Suppressor macrophage treated with lipopolysaccharide for 1 hour (primary cell): ENCODE measurements at regions not wholly inside any gene's neighbourhood (a gene's known extent, or its start where the extent isn't known, plus 50 kb on each side); places are given as distances from the start of the nearest gene placed in this dataset.

Source experiments
- DNase-seq, 3 donors: peaks; one replicate each; pipeline ENCODE4 v3.0.0-alpha.2; 2020 to 2022

DNA sequence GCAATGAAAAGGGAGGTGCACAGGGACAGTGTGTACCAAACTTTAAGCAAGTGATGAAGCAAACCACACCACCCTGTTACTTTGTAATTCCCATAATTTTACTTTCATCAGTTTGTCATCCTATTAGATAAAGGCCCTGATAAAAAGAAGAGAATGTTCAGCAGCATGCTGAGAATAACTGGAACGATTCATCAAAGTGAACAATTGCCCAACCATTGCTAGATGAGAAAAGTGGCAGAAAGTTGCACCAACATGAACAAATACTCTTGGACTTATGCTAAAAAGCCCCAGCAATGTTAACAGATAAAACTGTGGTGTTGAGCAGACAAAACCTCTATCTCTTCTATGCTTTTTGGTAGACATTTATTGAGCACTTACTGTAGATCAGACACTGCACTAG lies 75.5 kb upstream of the PCGF5 start:
- DNase-seq, result no peak

- no peak for DNase-seq
These were observed 74.3 kb upstream of the PCGF5 start for GRCh38 chr10:91146146-91146545.

- no peak for DNase-seq
These were observed 70.9 kb upstream of the PCGF5 start for GRCh38 chr10:91149550-91149949.

GRCh38 chr10:91150631-91151030 lies 69.8 kb upstream of the PCGF5 start:
- no peak for DNase-seq

DNA sequence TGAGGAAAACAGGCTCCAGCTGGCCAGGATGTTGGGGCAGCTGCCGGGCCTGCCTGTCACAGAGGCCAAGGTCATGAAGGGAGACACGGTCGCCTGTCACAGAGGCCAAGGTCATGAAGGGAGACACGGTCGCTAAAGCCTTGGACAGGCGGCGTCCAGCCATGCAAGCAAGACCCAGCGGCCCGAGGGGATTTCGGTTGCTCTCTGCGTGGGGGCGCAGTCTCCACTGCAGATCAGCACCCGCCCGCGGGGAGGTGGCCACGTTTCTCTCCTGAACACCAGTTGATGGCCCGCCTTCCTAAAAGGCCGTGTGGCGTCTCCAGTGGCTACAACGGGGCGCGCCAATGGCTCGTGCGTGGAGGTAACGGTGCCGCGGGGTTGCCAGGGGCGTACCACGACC lies 67.0 kb upstream of the PCGF5 start:
- no peak for DNase-seq

- no peak for DNase-seq
These were observed 65.6 kb upstream of the PCGF5 start for GRCh38 chr10:91154842-91155241.

DNA sequence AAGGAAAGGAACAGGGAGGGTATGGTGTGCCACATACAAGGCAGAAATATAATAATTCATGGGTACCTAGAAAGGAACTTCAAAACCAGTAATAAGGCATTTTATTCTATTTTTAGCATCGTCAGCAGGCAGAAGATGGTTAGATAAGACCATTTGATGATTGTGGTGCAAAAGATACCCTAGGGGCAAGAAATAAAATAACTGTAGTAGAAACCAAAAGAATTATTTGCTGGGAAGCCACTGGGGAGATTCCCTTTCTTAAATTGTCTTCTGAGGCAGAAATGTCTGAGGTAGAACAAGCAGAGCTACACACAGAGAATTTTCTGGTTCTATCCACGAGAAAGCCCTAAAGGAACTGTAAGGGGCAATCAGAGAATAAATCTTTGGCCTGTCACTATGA lies 64.3 kb upstream of the PCGF5 start:
- no peak for DNase-seq

DNA sequence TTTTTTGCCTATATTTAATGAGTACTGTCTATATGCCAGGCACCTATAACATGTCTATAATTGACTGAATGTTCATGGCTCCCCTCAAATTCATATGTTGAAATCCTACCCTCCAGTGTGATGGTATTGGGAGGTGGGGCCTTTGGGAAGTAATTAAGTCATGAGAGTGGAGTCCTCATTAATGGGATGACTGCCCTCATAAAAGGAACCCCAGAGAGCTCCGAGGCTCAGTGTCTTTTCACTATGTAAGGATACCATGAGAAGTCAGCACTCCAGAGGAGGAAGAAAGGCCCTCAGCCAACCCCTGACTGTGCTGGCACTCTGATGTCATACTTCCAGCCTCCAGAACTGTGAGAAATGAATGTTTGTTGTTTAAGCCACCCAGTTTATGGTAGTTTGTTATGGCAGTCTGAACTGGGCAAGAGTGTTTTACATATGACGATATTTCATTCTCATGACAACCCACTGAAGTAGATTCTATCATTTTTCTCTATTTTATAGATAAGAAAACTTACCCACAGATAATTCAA lies 61.1 kb upstream of the PCGF5 start:
- peak in 1 of 3 donors; percentile 20 for DNase-seq

- peak; percentile 48 to 63 (median 58) for DNase-seq
These were observed 58.4 kb upstream of the PCGF5 start for GRCh38 chr10:91162050-91162494.

- DNase-seq, result peak; percentile 68 to 86 (median 71)
These were observed 57.8 kb upstream of the PCGF5 start for GRCh38 chr10:91162495-91163268.

DNA sequence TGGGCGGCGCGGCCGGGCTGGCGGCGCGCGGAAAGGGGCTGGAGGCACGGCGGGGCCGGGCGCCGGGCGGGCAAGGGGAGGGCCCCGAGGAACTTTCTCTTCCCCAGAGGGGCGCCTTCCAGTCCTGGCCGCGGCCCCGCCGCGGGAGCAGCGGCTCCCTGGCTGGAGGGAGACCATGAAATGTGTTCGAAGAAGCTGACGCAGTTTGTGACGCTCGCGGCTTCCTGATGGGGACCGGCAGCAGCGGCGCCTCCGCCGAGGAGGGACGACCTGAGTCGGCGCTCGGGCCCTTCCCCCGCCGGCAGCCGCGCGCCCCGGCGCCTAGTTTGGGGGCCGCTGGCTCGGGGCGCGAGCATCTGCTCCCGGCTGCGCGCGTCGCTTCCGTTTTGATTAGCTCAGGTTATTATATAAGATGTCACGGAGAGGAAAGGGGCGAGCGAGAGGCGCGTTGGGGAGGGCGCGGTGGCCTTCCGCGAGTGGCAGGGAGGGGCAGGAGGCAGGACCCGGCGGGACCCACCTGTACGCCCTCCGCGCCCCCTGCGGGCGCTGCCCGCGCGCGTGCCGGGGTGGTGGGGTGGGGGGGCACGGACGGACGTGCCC lies 57.1 kb upstream of the PCGF5 start:
- DNase-seq, result peak; percentile 61 to 78 (median 73)

- peak; percentile 84 to 92 (median 90) for DNase-seq
These were observed 56.5 kb upstream of the PCGF5 start for GRCh38 chr10:91163869-91164474.

DNA sequence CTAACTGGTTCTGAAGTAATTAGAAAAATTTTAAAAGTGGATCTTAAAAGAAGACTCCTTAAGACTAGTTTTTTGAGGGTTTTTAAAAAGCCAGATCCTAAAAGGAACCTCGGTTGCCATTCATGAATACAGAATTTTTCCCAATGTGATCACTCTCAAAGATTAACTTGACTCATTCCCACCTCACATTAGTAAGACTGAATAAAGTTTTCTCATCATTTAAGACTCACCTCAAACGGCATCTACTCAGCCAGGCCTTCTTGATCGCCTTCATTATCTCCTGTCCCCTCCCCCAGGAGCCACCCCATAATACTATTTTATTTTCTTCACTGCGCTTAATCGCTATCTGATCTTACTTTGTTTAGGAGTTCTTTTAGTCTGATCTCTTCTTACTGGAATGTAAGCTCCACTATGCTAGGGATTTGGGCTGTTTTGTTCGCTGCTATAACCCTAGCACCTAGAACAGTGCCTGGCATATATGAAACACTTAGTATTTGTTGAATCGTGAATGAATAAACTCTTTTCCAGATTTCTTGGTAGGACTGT lies 55.9 kb upstream of the PCGF5 start:
- no peak for DNase-seq

DNA sequence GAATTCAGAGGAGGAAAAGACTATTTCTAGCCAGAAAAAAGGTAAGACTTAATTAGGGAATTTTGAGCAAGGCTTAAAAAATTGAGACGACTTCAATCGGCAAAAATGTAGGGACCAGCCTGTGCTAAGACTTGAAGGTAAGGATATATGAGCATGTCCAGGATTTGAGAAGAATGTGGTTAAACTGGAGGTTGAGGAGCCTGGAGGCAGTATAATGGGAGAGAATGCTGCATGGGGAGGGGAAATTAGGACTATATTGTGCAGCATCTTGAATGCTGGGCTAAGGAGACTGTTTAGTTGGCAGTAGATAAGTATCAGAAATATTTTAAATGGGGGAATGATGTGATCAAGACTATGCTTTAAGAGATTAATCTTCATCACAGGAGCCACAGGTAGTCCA lies 53.1 kb upstream of the PCGF5 start:
- no peak for DNase-seq

GRCh38 chr10:91170418-91170817 lies 50.0 kb upstream of the PCGF5 start:
- DNase-seq, result no peak
